ENCODE measurements at regions not wholly inside any gene's neighbourhood (a gene's known extent, or its start where the extent isn't known, plus 50 kb on each side); places are given as distances from the start of the nearest gene placed in this dataset.

DNA sequence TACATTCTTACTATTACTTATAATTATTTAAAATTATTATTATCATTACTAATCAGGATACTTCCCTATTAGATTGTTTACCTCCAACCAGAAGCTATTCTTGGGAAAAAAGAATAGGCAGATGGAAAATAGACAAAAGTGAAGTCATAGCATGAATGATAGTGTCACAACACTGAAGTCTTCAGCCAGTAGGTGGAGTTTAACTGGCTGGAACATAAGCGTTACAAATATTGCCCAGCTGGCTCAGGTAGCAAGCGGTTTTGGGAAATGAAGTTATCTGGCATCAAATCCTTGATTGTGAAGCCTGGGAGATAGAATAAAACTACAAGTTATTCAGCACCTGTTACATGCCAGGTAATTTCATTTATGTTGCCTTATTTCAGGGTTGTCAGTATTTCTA is 762.9 kb downstream of the C12orf50 start:
- H3K4me1 ChIP-seq = no peaks in the 10 kb centered on the region
- TF ChIP-seq, protein P1, sequence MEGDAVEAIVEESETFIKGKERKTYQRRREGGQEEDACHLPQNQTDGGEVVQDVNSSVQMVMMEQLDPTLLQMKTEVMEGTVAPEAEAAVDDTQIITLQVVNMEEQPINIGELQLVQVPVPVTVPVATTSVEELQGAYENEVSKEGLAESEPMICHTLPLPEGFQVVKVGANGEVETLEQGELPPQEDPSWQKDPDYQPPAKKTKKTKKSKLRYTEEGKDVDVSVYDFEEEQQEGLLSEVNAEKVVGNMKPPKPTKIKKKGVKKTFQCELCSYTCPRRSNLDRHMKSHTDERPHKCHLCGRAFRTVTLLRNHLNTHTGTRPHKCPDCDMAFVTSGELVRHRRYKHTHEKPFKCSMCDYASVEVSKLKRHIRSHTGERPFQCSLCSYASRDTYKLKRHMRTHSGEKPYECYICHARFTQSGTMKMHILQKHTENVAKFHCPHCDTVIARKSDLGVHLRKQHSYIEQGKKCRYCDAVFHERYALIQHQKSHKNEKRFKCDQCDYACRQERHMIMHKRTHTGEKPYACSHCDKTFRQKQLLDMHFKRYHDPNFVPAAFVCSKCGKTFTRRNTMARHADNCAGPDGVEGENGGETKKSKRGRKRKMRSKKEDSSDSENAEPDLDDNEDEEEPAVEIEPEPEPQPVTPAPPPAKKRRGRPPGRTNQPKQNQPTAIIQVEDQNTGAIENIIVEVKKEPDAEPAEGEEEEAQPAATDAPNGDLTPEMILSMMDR (IDR thresholded peaks at IDR 0.05) = no peak
- intact Hi-C loops (cut with DNase I) = no loop called here
- H3K9ac ChIP-seq (ENCODE audit: low read depth in 2 of 2, low read length in 2 of 2) = no peak overlapping the region
- no peak overlapping the region for H3K27ac ChIP-seq
- no peaks in the 10 kb centered on the region for H3K27me3 ChIP-seq
- H3K36me3 ChIP-seq = no peaks in the 10 kb centered on the region
- no peak overlapping the region for H3K4me3 ChIP-seq
- DNase-seq = no peak
- no peaks in the 10 kb centered on the region for H3K9me3 ChIP-seq

DNA sequence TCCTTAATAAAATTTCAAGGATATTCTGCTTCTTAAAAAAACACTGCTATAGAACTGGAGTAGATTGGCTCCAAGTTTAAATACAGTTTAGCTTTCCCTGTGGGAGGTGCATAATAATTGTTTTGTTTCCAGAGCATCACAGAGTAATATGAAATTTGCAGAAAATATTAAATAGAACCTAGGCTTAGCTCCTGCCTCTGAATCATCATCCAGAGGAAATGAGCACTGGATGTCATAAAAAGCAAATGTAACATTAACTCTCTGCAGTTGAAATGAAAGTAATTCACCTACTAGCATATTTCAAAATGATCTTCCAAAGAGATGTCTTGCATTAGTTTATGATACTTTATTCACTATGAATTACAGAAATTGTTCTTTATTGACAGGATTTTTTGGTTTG is 769.8 kb downstream of the C12orf50 start:
- H3K9ac ChIP-seq (ENCODE audit: low read depth in 2 of 2, low read length in 2 of 2) = no peak overlapping the region
- no peaks in the 10 kb centered on the region for H3K4me1 ChIP-seq
- H3K4me3 ChIP-seq = no peak overlapping the region
- intact Hi-C loops (cut with DNase I) = no loop called here
- H3K27ac ChIP-seq = no peak overlapping the region
- H3K27me3 ChIP-seq = no peaks in the 10 kb centered on the region
- DNase-seq = no peak
- H3K36me3 ChIP-seq = no peaks in the 10 kb centered on the region
- H3K9me3 ChIP-seq = no peaks in the 10 kb centered on the region
- TF ChIP-seq, protein P1 (IDR thresholded peaks at IDR 0.05) = no peak

DNA sequence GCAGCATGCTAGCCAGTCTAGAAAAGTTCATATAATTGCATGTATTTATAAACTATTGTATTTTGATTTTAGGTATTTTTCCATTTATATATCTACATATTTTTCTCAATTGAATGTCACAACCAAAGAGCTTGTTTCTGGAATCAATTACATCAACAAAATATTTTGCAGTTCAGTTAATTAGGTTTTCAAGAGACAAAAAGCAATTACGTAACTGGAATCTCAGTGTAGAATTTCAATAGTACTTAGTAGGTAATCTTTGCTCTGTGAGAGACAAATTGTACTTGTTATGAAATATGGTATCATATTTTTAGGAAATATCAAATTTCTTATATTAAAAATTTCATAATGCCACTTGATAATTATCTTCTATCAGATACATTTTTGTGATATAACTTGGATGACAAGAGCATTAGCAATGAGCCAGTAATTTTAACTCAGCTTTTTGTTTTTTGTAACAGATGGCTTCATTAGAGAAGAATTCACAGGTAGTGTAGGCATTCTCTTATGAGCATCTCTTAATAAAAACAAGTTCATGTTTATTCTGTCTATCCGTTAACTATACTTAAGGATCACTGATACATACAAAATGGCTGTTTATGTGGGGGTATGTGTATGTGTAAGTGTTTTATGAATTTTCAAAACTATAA is 774.7 kb downstream of the C12orf50 start:
- H3K27ac ChIP-seq = no peak overlapping the region
- no peak overlapping the region for H3K4me3 ChIP-seq
- H3K4me1 ChIP-seq = no peaks in the 10 kb centered on the region
- no peak overlapping the region for H3K9ac ChIP-seq (ENCODE audit: low read depth in 2 of 2, low read length in 2 of 2)
- H3K27me3 ChIP-seq = no peaks in the 10 kb centered on the region
- intact Hi-C loops (cut with DNase I) = no loop called here
- no peaks in the 10 kb centered on the region for H3K9me3 ChIP-seq
- no peaks in the 10 kb centered on the region for H3K36me3 ChIP-seq
- DNase-seq = no peak
- TF ChIP-seq, protein P1 (IDR thresholded peaks at IDR 0.05) = no peak

DNA sequence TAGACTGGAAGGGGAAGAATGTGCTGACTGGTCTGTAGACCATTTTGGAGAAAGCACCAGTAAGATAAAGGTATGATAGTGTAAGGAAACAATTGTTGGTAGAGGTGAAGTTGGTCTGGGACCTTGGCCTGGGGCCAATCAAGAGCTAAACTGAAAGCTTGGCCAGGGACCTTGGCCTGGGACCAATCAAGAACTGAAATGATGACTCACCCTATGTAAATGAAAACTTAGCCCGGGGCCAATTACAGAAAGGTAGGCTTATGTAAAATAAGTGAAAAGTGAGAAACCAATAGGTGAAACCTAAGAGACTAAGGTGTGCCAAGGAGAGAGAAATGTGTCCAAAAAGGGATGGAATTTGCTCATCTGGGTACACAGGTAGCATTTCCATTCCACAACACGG is 776.0 kb downstream of the C12orf50 start:
- Histone ChIP-seq H3K27me3 (no peaks in the 10 kb centered on the region), H3K4me3 (no peak overlapping the region), H3K9ac (ENCODE audit: low read depth in 2 of 2, low read length in 2 of 2) (no peak overlapping the region), H3K9me3 (no peaks in the 10 kb centered on the region), H3K27ac (no peak overlapping the region), H3K36me3 (no peaks in the 10 kb centered on the region), H3K4me1 (no peaks in the 10 kb centered on the region)
- TF ChIP-seq, protein P1 (IDR thresholded peaks at IDR 0.05) = no peak
- DNase-seq = no peak
- intact Hi-C loops (cut with DNase I) = no loop called here

DNA sequence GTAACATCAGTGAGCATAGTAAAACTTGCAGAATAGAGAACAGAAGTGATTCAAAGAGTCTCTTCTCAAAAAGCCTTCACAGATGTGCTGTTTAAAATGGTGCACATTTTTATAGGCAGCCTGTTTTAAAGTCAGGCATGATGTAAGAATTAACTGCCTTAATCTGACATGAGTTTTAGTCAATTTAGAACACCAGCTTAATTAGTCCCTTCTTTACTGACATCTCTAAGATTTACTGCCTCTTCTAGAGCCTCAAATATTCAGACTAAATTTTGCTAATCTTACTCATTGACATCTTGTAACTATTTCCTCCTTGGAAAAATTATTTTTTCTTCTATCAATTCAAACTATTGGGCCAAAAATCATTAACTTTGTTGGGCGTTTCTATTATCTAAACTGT is 782.5 kb downstream of the C12orf50 start:
- Histone ChIP-seq H3K27me3 (no peaks in the 10 kb centered on the region), H3K9ac (ENCODE audit: low read depth in 2 of 2, low read length in 2 of 2) (no peak overlapping the region), H3K4me3 (no peak overlapping the region), H3K27ac (no peak overlapping the region), H3K9me3 (no peaks in the 10 kb centered on the region), H3K36me3 (no peaks in the 10 kb centered on the region), H3K4me1 (no peaks in the 10 kb centered on the region)
- no peak for DNase-seq
- intact Hi-C loops (cut with DNase I) = no loop called here
- TF ChIP-seq, protein P1 (IDR thresholded peaks at IDR 0.05) = no peak
